Suprapubic skin (tissue), 4 donors: ENCODE measurements at regions not wholly inside any gene's neighbourhood (a gene's known extent, or its start where the extent isn't known, plus 50 kb on each side); places are given as distances from the start of the nearest gene placed in this dataset.

Source experiments
- DNase-seq, 2 donors: peaks; one replicate each; pipeline ENCODE4 v3.0.0-alpha.2; 2019; ENCODE audit warnings: low spot score in 2 of 2
- H3K27ac ChIP-seq: fragments of 200-600 bp; sonication (generic); one replicate; pipeline ENCODE4 v1.5.1; 2019
- H3K27me3 ChIP-seq: fragments of 200-600 bp; sonication (generic); one replicate; pipeline ENCODE4 v1.5.1; 2019
- H3K36me3 ChIP-seq: fragments of 200-600 bp; sonication (generic); one replicate; pipeline ENCODE4 v1.5.1; 2019
- H3K4me1 ChIP-seq: fragments of 200-600 bp; sonication (generic); one replicate; pipeline ENCODE4 v1.5.1; 2019
- H3K4me3 ChIP-seq: fragments of 200-600 bp; sonication (generic); one replicate; pipeline ENCODE4 v1.5.1; 2019; ENCODE audit warnings: mild to moderate bottlenecking
- H3K9me3 ChIP-seq: fragments of 200-600 bp; sonication (generic); one replicate; pipeline ENCODE4 v1.5.1; 2019
- CTCF ChIP-seq, 2 donors: fragments of 200-600 bp in 1 of 2; fragments of 450-650 bp in 1 of 2; sonication (generic) in 1 of 2; IDR thresholded peaks; one replicate each; pipeline ENCODE4 v1.5.1; 2016 to 2019; ENCODE audit warnings: antibody characterized with exemption in 2 of 2, mild to moderate bottlenecking in 1 of 2, moderate library complexity in 1 of 2
- EP300 ChIP-seq: sonication (generic); formaldehyde crosslinking; IDR thresholded peaks from one replicate; pipeline ENCODE4 v1.6.1; 2017; ENCODE audit warnings: antibody characterized with exemption
- POLR2A ChIP-seq, 2 donors: fragments of 450-650 bp; IDR thresholded peaks; one replicate each; pipeline ENCODE4 v1.6.1; 2017; ENCODE audit warnings: antibody characterized with exemption in 2 of 2, mild to moderate bottlenecking in 2 of 2, moderate library complexity in 2 of 2
- POLR2AphosphoS5 ChIP-seq, 3 donors: sonication (generic); formaldehyde crosslinking; IDR thresholded peaks; one replicate each; pipeline ENCODE4 v1.6.1; 2017; ENCODE audit warnings: antibody characterized with exemption in 3 of 3
- WGBS: methylation state at CpG from one replicate; pipeline ENCODE4 v1.1.5; 2018; 5-methylcytosine and 5-hydroxymethylcytosine counted together

- DNase-seq: no peak
- Histone ChIP-seq H3K27me3 (no peaks in the 10 kb centered on the region), H3K4me3 (no peak overlapping the region), H3K27ac (no peak overlapping the region), H3K9me3 (no peaks in the 10 kb centered on the region), H3K36me3 (no peaks in the 10 kb centered on the region), H3K4me1 (peaks cover under 1% of the 10 kb centered on the region)
- 64% methylated on average over 3 of the region's 3 CpGs for WGBS
- TF ChIP-seq POLR2AphosphoS5 (IDR thresholded peaks at IDR 0.05): no peak
- no peak for TF ChIP-seq CTCF (IDR thresholded peaks at IDR 0.05)
- no peak for TF ChIP-seq POLR2A (IDR thresholded peaks at IDR 0.05)
- no peak for TF ChIP-seq EP300
Observed at GRCh38 chr18:48488388-48488850, 50.4 kb upstream of the CTIF start.

GRCh38 chr18:48486754-48487153, 52.1 kb upstream of the CTIF start:
- Histone ChIP-seq H3K9me3 (no peaks in the 10 kb centered on the region), H3K27me3 (no peaks in the 10 kb centered on the region), H3K27ac (no peak overlapping the region), H3K4me3 (no peak overlapping the region), H3K36me3 (no peaks in the 10 kb centered on the region), H3K4me1 (no peaks in the 10 kb centered on the region)
- no peak for DNase-seq
- TF ChIP-seq POLR2AphosphoS5 (IDR thresholded peaks at IDR 0.05): no peak
- 64% methylated on average over 2 of the region's 2 CpGs for WGBS

GRCh38 chr18:48485828-48486405, 52.9 kb upstream of the CTIF start:
- 77% methylated on average over 5 of the region's 5 CpGs for WGBS
- Histone ChIP-seq H3K4me3 (no peak overlapping the region), H3K27me3 (no peaks in the 10 kb centered on the region), H3K36me3 (no peaks in the 10 kb centered on the region), H3K4me1 (no peaks in the 10 kb centered on the region), H3K27ac (no peak overlapping the region), H3K9me3 (no peaks in the 10 kb centered on the region)
- TF ChIP-seq POLR2A (IDR thresholded peaks at IDR 0.05): no peak
- TF ChIP-seq POLR2AphosphoS5 (IDR thresholded peaks at IDR 0.05): no peak
- no peak for TF ChIP-seq EP300
- no peak for TF ChIP-seq CTCF (IDR thresholded peaks at IDR 0.05)
- DNase-seq: no peak

GRCh38 chr18:48481092-48481491, 57.7 kb upstream of the CTIF start:
- DNase-seq: no peak
- Histone ChIP-seq H3K27me3 (no peaks in the 10 kb centered on the region), H3K4me3 (no peak overlapping the region), H3K27ac (no peak overlapping the region), H3K4me1 (no peaks in the 10 kb centered on the region), H3K9me3 (no peaks in the 10 kb centered on the region), H3K36me3 (no peaks in the 10 kb centered on the region)
- no peak for TF ChIP-seq CTCF (IDR thresholded peaks at IDR 0.05)
- no peak for TF ChIP-seq POLR2A (IDR thresholded peaks at IDR 0.05)
- TF ChIP-seq POLR2AphosphoS5 (IDR thresholded peaks at IDR 0.05): no peak
- no peak for TF ChIP-seq EP300
- 71% methylated on average over 2 of the region's 2 CpGs for WGBS

- no peaks in the 10 kb centered on the region for H3K27me3 ChIP-seq
- H3K4me3 ChIP-seq: no peak overlapping the region
- no peak overlapping the region for H3K27ac ChIP-seq
- TF ChIP-seq EP300 (no peak), POLR2A (IDR thresholded peaks at IDR 0.05) (no peak), POLR2AphosphoS5 (IDR thresholded peaks at IDR 0.05) (no peak), CTCF (IDR thresholded peaks at IDR 0.05) (no peak)
- 83% methylated on average over 1 of the region's 1 CpG for WGBS
- H3K36me3 ChIP-seq: no peaks in the 10 kb centered on the region
- no peak for DNase-seq
- no peaks in the 10 kb centered on the region for H3K4me1 ChIP-seq
- H3K9me3 ChIP-seq: no peaks in the 10 kb centered on the region
Observed at GRCh38 chr18:48479531-48479930, 59.3 kb upstream of the CTIF start.

- H3K27ac ChIP-seq: no peak overlapping the region
- H3K36me3 ChIP-seq: no peaks in the 10 kb centered on the region
- no peak for TF ChIP-seq POLR2A (IDR thresholded peaks at IDR 0.05)
- no peaks in the 10 kb centered on the region for H3K4me1 ChIP-seq
- H3K27me3 ChIP-seq: no peaks in the 10 kb centered on the region
- DNase-seq: no peak
- H3K9me3 ChIP-seq: no peaks in the 10 kb centered on the region
- no peak overlapping the region for H3K4me3 ChIP-seq
- WGBS: 80% methylated on average over 2 of the region's 2 CpGs
Observed at GRCh38 chr18:48477348-48477747, 61.5 kb upstream of the CTIF start.
